CD8-positive, alpha-beta memory T cell (primary cell): ENCODE measurements at regions not wholly inside any gene's neighbourhood (a gene's known extent, or its start where the extent isn't known, plus 50 kb on each side); places are given as distances from the start of the nearest gene placed in this dataset.

ENCODE experiments used
- CTCF ChIA-PET: fragments of 350-600 bp; sonication (Branson Sonifier 250); formaldehyde crosslinking; loops from one replicate; lab custom pipeline; 2021; ENCODE audit warnings: antibody characterized with exemption; lab: Charles Lee
- POLR2A ChIA-PET: fragments of 350-600 bp; sonication (Branson Sonifier 250); formaldehyde crosslinking; loops from one replicate; lab custom pipeline; 2021; ENCODE audit warnings: antibody characterized with exemption; lab: Charles Lee
- DNase-seq, 5 donors: peaks; one replicate each; pipeline versions ENCODE4 v3.0.0 to v3.0.0-alpha.2; 2020 to 2022; ENCODE audit warnings: mixed read lengths in 1 of 5
- H3K27ac ChIP-seq: one replicate; pipeline ENCODE4 v1.7.0; 2013; ENCODE audit warnings: low read depth, mild to moderate bottlenecking, low read length, moderate library complexity
- H3K27me3 ChIP-seq: 2 replicates; pipeline ENCODE4 v1.7.0; 2013; ENCODE audit warnings: low read length, mild to moderate bottlenecking; ENCODE audit not compliant: insufficient read depth, poor library complexity, severe bottlenecking
- H3K36me3 ChIP-seq: 2 replicates; pipeline ENCODE4 v1.7.0; 2013; ENCODE audit warnings: mild to moderate bottlenecking, low read length, moderate library complexity; ENCODE audit not compliant: insufficient read depth
- H3K4me1 ChIP-seq: 2 replicates; pipeline ENCODE4 v1.7.0; 2013; ENCODE audit warnings: mild to moderate bottlenecking, low read length, moderate library complexity; ENCODE audit not compliant: insufficient read depth
- H3K4me3 ChIP-seq: 2 replicates; pipeline ENCODE4 v1.7.0; 2013; ENCODE audit warnings: mild to moderate bottlenecking, low read length
- H3K9me3 ChIP-seq: 2 replicates; pipeline ENCODE4 v1.7.0; 2013; ENCODE audit warnings: mild to moderate bottlenecking, low read length
- H3K27ac Mint-ChIP-seq, 8 donors: one replicate each; pipeline ENCODE4 v1.8.0; 2020 to 2021; ENCODE audit warnings: mixed read lengths in 8 of 8, mild to moderate bottlenecking in 6 of 8, inconsistent platforms in 3 of 8, moderate library complexity in 3 of 8
- H3K27me3 Mint-ChIP-seq, 2 donors: one replicate each; pipeline ENCODE4 v1.8.0; 2020 to 2021; ENCODE audit warnings: mixed read lengths in 2 of 2, mild to moderate bottlenecking in 1 of 2, moderate library complexity in 1 of 2
- H3K36me3 Mint-ChIP-seq, 3 donors: one replicate each; pipeline ENCODE4 v1.8.0; 2020 to 2021; ENCODE audit warnings: mixed read lengths in 3 of 3, inconsistent platforms in 1 of 3, mild to moderate bottlenecking in 1 of 3
- H3K4me1 Mint-ChIP-seq, 3 donors: one replicate each; pipeline ENCODE4 v1.8.0; 2020 to 2021; ENCODE audit warnings: mixed read lengths in 3 of 3, inconsistent platforms in 1 of 3, mild to moderate bottlenecking in 1 of 3
- H3K4me3 Mint-ChIP-seq, 7 donors: one replicate each; pipeline ENCODE4 v1.8.0; 2020 to 2021; ENCODE audit warnings: mixed read lengths in 7 of 7, mild to moderate bottlenecking in 6 of 7, moderate library complexity in 4 of 7, inconsistent platforms in 2 of 7
- H3K9me3 Mint-ChIP-seq, 5 donors: one replicate each; pipeline ENCODE4 v1.8.0; 2020 to 2022; ENCODE audit warnings: mixed read lengths in 5 of 5, mild to moderate bottlenecking in 3 of 5, moderate library complexity in 2 of 5, inconsistent platforms in 1 of 5

- Mint-ChIP-seq H3K9me3 (no peaks in the 10 kb centered on the region), H3K27ac (no peak overlapping the region), H3K27me3 (peaks cover 3% of the 10 kb centered on the region in 2 donors), H3K36me3 (no peaks in the 10 kb centered on the region), H3K4me3 (no peak overlapping the region), H3K4me1 (peaks cover 5 to 8% (median 8%) of the 10 kb centered on the region in 3 donors)
- Histone ChIP-seq H3K27me3 (no peaks in the 10 kb centered on the region), H3K4me1 (no peaks in the 10 kb centered on the region), H3K27ac (no peak overlapping the region), H3K4me3 (no peak overlapping the region), H3K9me3 (no peaks in the 10 kb centered on the region), H3K36me3 (no peaks in the 10 kb centered on the region)
- ChIA-PET POLR2A (no interaction called here), CTCF (no interaction called here)
- DNase-seq: no peak
These were observed 115.7 kb upstream of the VEPH1 start for GRCh38 chr3:157618886-157619285.

GRCh38 chr3:157618075-157618760 lies 115.0 kb upstream of the VEPH1 start:
- Histone ChIP-seq H3K36me3 (no peaks in the 10 kb centered on the region), H3K27ac (no peak overlapping the region), H3K4me1 (no peaks in the 10 kb centered on the region), H3K4me3 (no peak overlapping the region), H3K27me3 (no peaks in the 10 kb centered on the region), H3K9me3 (no peaks in the 10 kb centered on the region)
- Mint-ChIP-seq H3K27me3 (peaks cover 3% of the 10 kb centered on the region in 2 donors), H3K36me3 (no peaks in the 10 kb centered on the region), H3K9me3 (no peaks in the 10 kb centered on the region), H3K27ac (peak overlapping the region in 2 of 8 donors; percentile 15 to 47), H3K4me1 (peaks cover 5 to 8% (median 8%) of the 10 kb centered on the region in 3 donors), H3K4me3 (no peak overlapping the region)
- DNase-seq: peak in 2 of 5 donors; percentile 21 to 32
- ChIA-PET CTCF (interaction anchor here (1.2 to 1.4 kb wide), 2 partner anchors 11 to 816 kb away, joined by 4 to 9 read pairs; no protein-coding TSS in a partner anchor), POLR2A (no interaction called here)

- Histone ChIP-seq H3K36me3 (no peaks in the 10 kb centered on the region), H3K27me3 (no peaks in the 10 kb centered on the region), H3K4me3 (no peak overlapping the region), H3K9me3 (no peaks in the 10 kb centered on the region), H3K4me1 (no peaks in the 10 kb centered on the region), H3K27ac (no peak overlapping the region)
- Mint-ChIP-seq H3K27ac (no peak overlapping the region), H3K4me3 (no peak overlapping the region), H3K36me3 (no peaks in the 10 kb centered on the region), H3K9me3 (no peaks in the 10 kb centered on the region), H3K27me3 (peaks cover 3 to 4% of the 10 kb centered on the region in 2 donors), H3K4me1 (peaks cover 5 to 8% (median 8%) of the 10 kb centered on the region in 3 donors)
- ChIA-PET CTCF (interaction anchor here (0.6 to 0.8 kb wide), 2 partner anchors 8 to 820 kb away, joined by 3 read pairs; no protein-coding TSS in a partner anchor), POLR2A (no interaction called here)
- DNase-seq: no peak
These were observed 111.7 kb upstream of the VEPH1 start for GRCh38 chr3:157614896-157615295.

- Mint-ChIP-seq H3K9me3 (no peaks in the 10 kb centered on the region), H3K36me3 (no peaks in the 10 kb centered on the region), H3K4me1 (peaks cover 2 to 3% (median 2%) of the 10 kb centered on the region in 3 donors), H3K27me3 (peaks cover 0 to 6% of the 10 kb centered on the region in 2 donors), H3K4me3 (no peak overlapping the region), H3K27ac (no peak overlapping the region)
- ChIA-PET POLR2A (no interaction called here), CTCF (interaction anchor here (1.2 kb wide), 1 partner anchor 823 kb away, joined by 4 read pairs; no protein-coding TSS in a partner anchor)
- DNase-seq: no peak
- Histone ChIP-seq H3K36me3 (no peaks in the 10 kb centered on the region), H3K4me1 (no peaks in the 10 kb centered on the region), H3K4me3 (no peak overlapping the region), H3K9me3 (no peaks in the 10 kb centered on the region), H3K27ac (no peak overlapping the region), H3K27me3 (no peaks in the 10 kb centered on the region)
These were observed 108.4 kb upstream of the VEPH1 start for GRCh38 chr3:157611536-157612076.

- DNase-seq: no peak
- no peaks in the 10 kb centered on the region for H3K9me3 Mint-ChIP-seq
- CTCF ChIA-PET: interaction anchor here (1.2 kb wide), 1 partner anchor 823 kb away, joined by 4 read pairs; no protein-coding TSS in a partner anchor
- Histone ChIP-seq H3K9me3 (no peaks in the 10 kb centered on the region), H3K36me3 (no peaks in the 10 kb centered on the region), H3K27me3 (no peaks in the 10 kb centered on the region), H3K27ac (no peak overlapping the region), H3K4me3 (no peak overlapping the region), H3K4me1 (no peaks in the 10 kb centered on the region)
- no peak overlapping the region for H3K4me3 Mint-ChIP-seq
- H3K4me1 Mint-ChIP-seq: peaks cover 2 to 4% (median 3%) of the 10 kb centered on the region in 3 donors
- POLR2A ChIA-PET: no interaction called here
- H3K36me3 Mint-ChIP-seq: no peaks in the 10 kb centered on the region
- no peak overlapping the region for H3K27ac Mint-ChIP-seq
- peaks cover 0 to 6% of the 10 kb centered on the region in 2 donors for H3K27me3 Mint-ChIP-seq
These were observed 107.8 kb upstream of the VEPH1 start for GRCh38 chr3:157610876-157611535.

GRCh38 chr3:157607826-157608405 lies 104.7 kb upstream of the VEPH1 start:
- H3K27me3 Mint-ChIP-seq: peaks cover 6 to 10% of the 10 kb centered on the region in 2 donors
- H3K4me1 ChIP-seq: no peaks in the 10 kb centered on the region
- ChIA-PET POLR2A (no interaction called here), CTCF (interaction anchor here (1.2 to 3.0 kb wide), 3 partner anchors 10 to 13 kb away, joined by 3 to 9 read pairs (median 4); no protein-coding TSS in a partner anchor)
- DNase-seq: no peak
- no peaks in the 10 kb centered on the region for H3K27me3 ChIP-seq
- no peaks in the 10 kb centered on the region for H3K9me3 Mint-ChIP-seq
- H3K27ac ChIP-seq: no peak overlapping the region
- H3K4me3 ChIP-seq: no peak overlapping the region
- peaks cover 2 to 4% (median 3%) of the 10 kb centered on the region in 3 donors for H3K4me1 Mint-ChIP-seq
- no peaks in the 10 kb centered on the region for H3K36me3 ChIP-seq
- H3K36me3 Mint-ChIP-seq: no peaks in the 10 kb centered on the region
- H3K9me3 ChIP-seq: no peaks in the 10 kb centered on the region
- no peak overlapping the region for H3K4me3 Mint-ChIP-seq
- peak overlapping the region in 1 of 8 donors; percentile 30 for H3K27ac Mint-ChIP-seq

- ChIA-PET CTCF (interaction anchor here (0.7 to 3.0 kb wide), 8 partner anchors 11 to 922 kb away, joined by 3 to 9 read pairs (median 4); no protein-coding TSS in a partner anchor), POLR2A (no interaction called here)
- peak overlapping the region in 1 of 7 donors; percentile 33 for H3K4me3 Mint-ChIP-seq
- no peaks in the 10 kb centered on the region for H3K36me3 Mint-ChIP-seq
- peak overlapping the region in 1 of 8 donors; percentile 52 for H3K27ac Mint-ChIP-seq
- Histone ChIP-seq H3K9me3 (no peaks in the 10 kb centered on the region), H3K4me3 (no peak overlapping the region), H3K27ac (no peak overlapping the region), H3K27me3 (no peaks in the 10 kb centered on the region), H3K36me3 (no peaks in the 10 kb centered on the region), H3K4me1 (no peaks in the 10 kb centered on the region)
- no peak for DNase-seq
- peaks cover 2 to 4% (median 3%) of the 10 kb centered on the region in 3 donors for H3K4me1 Mint-ChIP-seq
- no peaks in the 10 kb centered on the region for H3K9me3 Mint-ChIP-seq
- H3K27me3 Mint-ChIP-seq: peaks cover 6 to 10% of the 10 kb centered on the region in 2 donors
These were observed 103.6 kb upstream of the VEPH1 start for GRCh38 chr3:157606852-157607197.
